ENCODE measurements at regions not wholly inside any gene's neighbourhood (a gene's known extent, or its start where the extent isn't known, plus 50 kb on each side); places are given as distances from the start of the nearest gene placed in this dataset.

DNA sequence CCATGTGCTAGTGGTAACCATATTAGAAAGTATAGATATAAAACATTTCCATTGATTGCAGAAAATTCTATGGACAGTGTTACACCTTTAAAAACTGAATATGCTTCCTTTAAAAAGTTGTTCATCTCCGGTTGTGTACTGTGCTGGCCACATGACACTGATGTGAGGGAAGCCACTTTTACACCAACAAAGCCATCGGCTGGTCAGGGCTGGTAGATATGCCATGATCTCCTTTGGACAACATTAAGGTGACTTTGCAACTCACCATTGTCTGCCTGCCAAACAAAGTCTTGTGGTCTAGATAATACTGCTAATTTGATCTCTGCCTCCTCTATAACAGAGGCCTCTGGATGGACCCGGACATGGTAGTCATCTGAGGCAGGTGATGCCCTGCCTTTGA is 156.0 kb upstream of the RARB start:
- TF ChIP-seq, protein P1, sequence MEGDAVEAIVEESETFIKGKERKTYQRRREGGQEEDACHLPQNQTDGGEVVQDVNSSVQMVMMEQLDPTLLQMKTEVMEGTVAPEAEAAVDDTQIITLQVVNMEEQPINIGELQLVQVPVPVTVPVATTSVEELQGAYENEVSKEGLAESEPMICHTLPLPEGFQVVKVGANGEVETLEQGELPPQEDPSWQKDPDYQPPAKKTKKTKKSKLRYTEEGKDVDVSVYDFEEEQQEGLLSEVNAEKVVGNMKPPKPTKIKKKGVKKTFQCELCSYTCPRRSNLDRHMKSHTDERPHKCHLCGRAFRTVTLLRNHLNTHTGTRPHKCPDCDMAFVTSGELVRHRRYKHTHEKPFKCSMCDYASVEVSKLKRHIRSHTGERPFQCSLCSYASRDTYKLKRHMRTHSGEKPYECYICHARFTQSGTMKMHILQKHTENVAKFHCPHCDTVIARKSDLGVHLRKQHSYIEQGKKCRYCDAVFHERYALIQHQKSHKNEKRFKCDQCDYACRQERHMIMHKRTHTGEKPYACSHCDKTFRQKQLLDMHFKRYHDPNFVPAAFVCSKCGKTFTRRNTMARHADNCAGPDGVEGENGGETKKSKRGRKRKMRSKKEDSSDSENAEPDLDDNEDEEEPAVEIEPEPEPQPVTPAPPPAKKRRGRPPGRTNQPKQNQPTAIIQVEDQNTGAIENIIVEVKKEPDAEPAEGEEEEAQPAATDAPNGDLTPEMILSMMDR (IDR thresholded peaks at IDR 0.05), result no peak
- TF ChIP-seq EP300 (IDR thresholded peaks at IDR 0.05), result no peak

All from esophagus muscularis mucosa (tissue), 3 donors.